MCF 10A (cell line): ENCODE measurements at regions not wholly inside any gene's neighbourhood (a gene's known extent, or its start where the extent isn't known, plus 50 kb on each side); places are given as distances from the start of the nearest gene placed in this dataset.

Source experiments
- BruUV-seq: library from RNA; stranded (reverse); fragments of 400-500 nt; replicated peaks from 2 replicates; lab custom pipeline; 2021; lab: Mats Ljungman, UMichigan
- CTCF ChIA-PET: fragments of 300-600 bp; sonication (Branson Sonifier 250); formaldehyde crosslinking; extraction: SDS; loops from one replicate; lab custom pipeline; 2021; ENCODE audit warnings: antibody characterized with exemption, inconsistent platforms; lab: Yijun Ruan, JAX
- POLR2A ChIA-PET: fragments of 300-600, 350-650 bp; sonication (Branson Sonifier 250); formaldehyde crosslinking; extraction: SDS; loops from one replicate; lab custom pipeline; 2020; ENCODE audit warnings: antibody characterized with exemption, inconsistent platforms; lab: Yijun Ruan, JAX
- DNase-seq: peaks from one replicate; pipeline ENCODE4 v3.0.0-alpha.2; 2018; ENCODE audit not compliant: unreplicated experiment
- H3K27ac Mint-ChIP-seq: one replicate; pipeline ENCODE4 v1.8.0; 2022; ENCODE audit warnings: mild to moderate bottlenecking, low read depth, mixed read lengths; ENCODE audit not compliant: unreplicated experiment
- H3K27me3 Mint-ChIP-seq: one replicate; pipeline ENCODE4 v1.8.0; 2022; ENCODE audit warnings: mixed read lengths; ENCODE audit not compliant: insufficient read depth, unreplicated experiment
- H3K36me3 Mint-ChIP-seq: one replicate; pipeline ENCODE4 v1.8.0; 2022; ENCODE audit warnings: mild to moderate bottlenecking, moderate library complexity, mixed read lengths; ENCODE audit not compliant: insufficient read depth, unreplicated experiment
- H3K4me1 Mint-ChIP-seq: one replicate; pipeline ENCODE4 v1.8.0; 2022; ENCODE audit warnings: mixed read lengths; ENCODE audit not compliant: insufficient read depth, unreplicated experiment
- H3K4me3 Mint-ChIP-seq: one replicate; pipeline ENCODE4 v1.8.0; 2022; ENCODE audit warnings: mild to moderate bottlenecking, moderate library complexity, mixed read lengths; ENCODE audit not compliant: unreplicated experiment
- H3K9me3 Mint-ChIP-seq: one replicate; pipeline ENCODE4 v1.8.0; 2022; ENCODE audit warnings: mixed read lengths; ENCODE audit not compliant: unreplicated experiment
- intact Hi-C: fragments of 100-400 bp; cut with micrococcal nuclease; formaldehyde crosslinking; loops from 2 replicates; pipeline ENCODE4 v1.14.1; 2022
- TF ChIP-seq, protein P1 (sequence below): fragments of 200-600 bp; IDR thresholded peaks from one replicate; pipeline ENCODE4 v1.8.0; 2022; ENCODE audit warnings: antibody characterized with exemption, mild to moderate bottlenecking; ENCODE audit not compliant: unreplicated experiment

DNA sequence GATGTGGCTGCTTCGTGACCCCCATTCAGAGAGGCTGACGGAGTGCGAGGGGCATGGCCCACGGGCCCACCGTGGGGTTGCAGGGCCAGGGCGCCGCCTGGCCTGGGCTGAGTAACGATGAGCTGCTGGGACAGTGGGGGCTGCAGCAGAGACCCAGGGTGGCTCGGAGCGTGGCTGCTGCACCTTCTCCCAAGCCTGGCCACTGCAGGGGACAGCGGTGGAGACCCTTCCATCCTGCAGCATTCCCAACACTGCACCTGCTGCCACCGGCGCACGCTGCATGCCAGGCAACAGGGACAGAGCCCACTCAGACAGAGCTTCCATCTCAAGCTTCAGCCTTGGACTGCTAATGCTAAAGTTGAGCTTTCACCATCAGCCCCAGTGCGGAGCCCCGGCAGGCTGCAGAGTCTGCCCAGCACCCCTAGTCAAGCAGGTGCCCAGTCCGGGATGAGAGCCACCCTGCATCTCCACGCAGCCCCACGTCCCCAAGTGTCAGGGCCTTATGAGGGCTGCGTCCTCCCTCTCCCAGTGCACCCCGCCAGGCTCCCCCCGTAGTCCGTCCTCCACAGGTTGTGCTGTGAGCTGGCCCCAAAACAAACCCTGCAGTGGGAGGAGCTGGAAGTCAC is 89.4 kb upstream of the AFDN start:
- no TSS peak for BruUV-seq
- Mint-ChIP-seq H3K27ac (no peak overlapping the region), H3K4me3 (no peak overlapping the region), H3K27me3 (peaks cover 63% of the 10 kb centered on the region), H3K4me1 (peaks cover 8% of the 10 kb centered on the region), H3K9me3 (peaks cover 6% of the 10 kb centered on the region), H3K36me3 (peaks cover 4% of the 10 kb centered on the region)
- CTCF ChIA-PET = interaction anchor here (0.6 kb wide), 1 partner anchor 572 kb away, joined by 3 read pairs; no protein-coding TSS in a partner anchor
- POLR2A ChIA-PET = no interaction called here
- no peak for DNase-seq
- TF ChIP-seq, protein P1, sequence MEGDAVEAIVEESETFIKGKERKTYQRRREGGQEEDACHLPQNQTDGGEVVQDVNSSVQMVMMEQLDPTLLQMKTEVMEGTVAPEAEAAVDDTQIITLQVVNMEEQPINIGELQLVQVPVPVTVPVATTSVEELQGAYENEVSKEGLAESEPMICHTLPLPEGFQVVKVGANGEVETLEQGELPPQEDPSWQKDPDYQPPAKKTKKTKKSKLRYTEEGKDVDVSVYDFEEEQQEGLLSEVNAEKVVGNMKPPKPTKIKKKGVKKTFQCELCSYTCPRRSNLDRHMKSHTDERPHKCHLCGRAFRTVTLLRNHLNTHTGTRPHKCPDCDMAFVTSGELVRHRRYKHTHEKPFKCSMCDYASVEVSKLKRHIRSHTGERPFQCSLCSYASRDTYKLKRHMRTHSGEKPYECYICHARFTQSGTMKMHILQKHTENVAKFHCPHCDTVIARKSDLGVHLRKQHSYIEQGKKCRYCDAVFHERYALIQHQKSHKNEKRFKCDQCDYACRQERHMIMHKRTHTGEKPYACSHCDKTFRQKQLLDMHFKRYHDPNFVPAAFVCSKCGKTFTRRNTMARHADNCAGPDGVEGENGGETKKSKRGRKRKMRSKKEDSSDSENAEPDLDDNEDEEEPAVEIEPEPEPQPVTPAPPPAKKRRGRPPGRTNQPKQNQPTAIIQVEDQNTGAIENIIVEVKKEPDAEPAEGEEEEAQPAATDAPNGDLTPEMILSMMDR = no peak
- intact Hi-C loops = no loop called here

DNA sequence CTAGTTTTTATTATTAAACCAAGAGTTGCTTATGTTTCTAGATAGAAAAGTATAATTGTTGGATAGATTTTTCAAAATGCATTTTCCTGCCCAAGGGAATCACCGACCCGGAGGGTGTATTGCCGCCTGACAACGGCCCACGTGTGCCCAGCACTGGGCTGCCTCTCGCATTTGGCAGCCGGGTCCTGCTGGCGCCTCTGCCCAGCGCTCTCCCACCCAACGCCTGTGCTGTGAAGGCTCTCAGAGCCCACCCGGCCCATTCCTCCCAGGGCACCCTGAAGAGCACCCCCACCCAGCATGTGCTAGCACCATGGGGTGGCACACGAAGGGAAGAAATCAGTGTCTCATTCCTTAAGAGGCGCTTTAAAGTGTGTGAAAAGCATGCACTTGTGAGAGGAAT is 88.3 kb upstream of the AFDN start:
- intact Hi-C loops = no loop called here
- H3K4me3 Mint-ChIP-seq = no peak overlapping the region
- ChIA-PET POLR2A (no interaction called here), CTCF (no interaction called here)
- BruUV-seq = no TSS peak
- peaks cover 4% of the 10 kb centered on the region for H3K9me3 Mint-ChIP-seq
- peaks cover 4% of the 10 kb centered on the region for H3K36me3 Mint-ChIP-seq
- peaks cover 4% of the 10 kb centered on the region for H3K4me1 Mint-ChIP-seq
- H3K27me3 Mint-ChIP-seq = peaks cover 63% of the 10 kb centered on the region
- TF ChIP-seq, protein P1 = no peak
- DNase-seq = no peak
- H3K27ac Mint-ChIP-seq = no peak overlapping the region

DNA sequence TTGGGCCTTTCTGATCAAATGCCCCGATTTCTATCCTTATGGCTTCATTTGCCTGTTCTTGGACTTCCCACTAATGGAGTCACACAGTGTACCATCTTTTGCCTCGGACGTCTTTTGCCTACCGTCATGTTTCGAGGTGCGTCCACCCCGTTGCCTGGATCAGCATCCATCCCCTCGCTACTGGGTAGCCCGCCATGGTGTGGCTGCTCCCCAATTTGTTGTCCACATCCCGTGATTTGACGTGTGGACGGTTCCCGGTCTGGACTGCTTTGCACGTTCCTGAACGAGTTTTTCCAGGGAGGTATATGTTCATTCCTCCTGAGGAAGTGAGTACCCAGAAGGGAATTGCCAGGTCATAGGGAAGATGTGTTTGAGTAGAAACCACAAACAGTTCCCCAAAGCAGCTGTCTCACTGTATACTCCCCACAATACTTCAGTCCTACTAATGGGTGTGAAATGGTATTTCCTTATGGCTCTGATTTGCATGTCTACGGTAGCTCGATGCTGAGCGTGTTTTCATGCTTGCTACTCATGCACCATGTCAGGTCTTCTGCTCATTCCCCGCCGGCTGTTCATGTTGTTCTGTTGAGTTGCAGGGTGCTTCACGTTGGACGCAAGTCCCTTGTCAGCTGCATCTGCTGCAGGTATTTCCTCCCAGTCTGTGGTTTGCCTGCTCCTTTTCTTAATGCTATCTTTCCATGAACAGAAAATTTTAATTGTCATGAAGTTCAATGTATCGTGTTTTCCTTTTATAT is 86.8 kb upstream of the AFDN start:
- Mint-ChIP-seq H3K27me3 (peaks cover 68% of the 10 kb centered on the region), H3K4me3 (no peak overlapping the region), H3K36me3 (no peaks in the 10 kb centered on the region), H3K27ac (no peak overlapping the region), H3K9me3 (no peaks in the 10 kb centered on the region), H3K4me1 (no peaks in the 10 kb centered on the region)
- POLR2A ChIA-PET = no interaction called here
- CTCF ChIA-PET = interaction anchor here (0.6 kb wide), 1 partner anchor 61 kb away, joined by 3 read pairs; no protein-coding TSS in a partner anchor
- no TSS peak for BruUV-seq
- TF ChIP-seq, protein P1 = no peak
- no peak for DNase-seq
- intact Hi-C loops = no loop called here

DNA sequence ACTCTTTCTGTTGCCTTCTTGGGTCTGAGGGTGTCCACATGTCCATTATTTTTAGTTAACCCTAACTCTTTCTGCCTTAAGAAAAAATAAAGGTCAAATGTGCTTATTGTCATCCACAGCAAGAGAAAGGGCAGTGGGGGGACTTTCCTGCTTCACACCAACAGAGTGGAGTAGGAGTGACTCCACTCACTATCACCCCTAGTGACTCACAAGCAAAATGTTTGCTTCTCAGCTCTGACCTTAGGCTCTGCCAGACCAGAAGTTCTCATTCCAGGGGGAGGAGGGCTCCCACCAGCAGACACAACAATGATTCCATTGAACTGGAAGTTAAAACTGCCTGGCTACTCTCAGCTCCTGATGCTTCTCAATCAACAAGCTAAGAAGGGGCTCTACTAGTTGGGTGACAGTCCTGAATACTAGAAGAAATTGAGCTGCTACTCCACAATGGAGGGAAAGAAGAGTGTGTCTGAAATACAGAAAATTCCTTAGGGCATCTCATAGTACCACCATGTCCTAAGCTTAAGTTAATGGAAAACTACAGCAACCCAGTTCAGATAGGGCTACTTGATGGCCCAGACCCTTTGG is 83.9 kb upstream of the AFDN start:
- DNase-seq = no peak
- Mint-ChIP-seq H3K9me3 (no peaks in the 10 kb centered on the region), H3K4me3 (no peak overlapping the region), H3K4me1 (no peaks in the 10 kb centered on the region), H3K27ac (no peak overlapping the region), H3K27me3 (peaks cover 91% of the 10 kb centered on the region), H3K36me3 (no peaks in the 10 kb centered on the region)
- ChIA-PET POLR2A (no interaction called here), CTCF (interaction anchor here (1.0 kb wide), 1 partner anchor 391 kb away, joined by 3 read pairs; no protein-coding TSS in a partner anchor)
- TF ChIP-seq, protein P1 = no peak
- BruUV-seq = no TSS peak
- intact Hi-C loops = no loop called here
